22Rv1 (cell line): ENCODE measurements at regions not wholly inside any gene's neighbourhood (a gene's known extent, or its start where the extent isn't known, plus 50 kb on each side); places are given as distances from the start of the nearest gene placed in this dataset.

Source experiments
- CTCF ChIP-seq: fragments of 450-650 bp; IDR thresholded peaks from 2 replicates; pipeline ENCODE4 v1.5.1; 2017; ENCODE audit warnings: mild to moderate bottlenecking
- ZFX ChIP-seq: fragments of 450-650 bp; IDR thresholded peaks from 2 replicates; pipeline ENCODE4 v1.6.1; 2017; ENCODE audit warnings: antibody characterized with exemption, borderline replicate concordance

DNA sequence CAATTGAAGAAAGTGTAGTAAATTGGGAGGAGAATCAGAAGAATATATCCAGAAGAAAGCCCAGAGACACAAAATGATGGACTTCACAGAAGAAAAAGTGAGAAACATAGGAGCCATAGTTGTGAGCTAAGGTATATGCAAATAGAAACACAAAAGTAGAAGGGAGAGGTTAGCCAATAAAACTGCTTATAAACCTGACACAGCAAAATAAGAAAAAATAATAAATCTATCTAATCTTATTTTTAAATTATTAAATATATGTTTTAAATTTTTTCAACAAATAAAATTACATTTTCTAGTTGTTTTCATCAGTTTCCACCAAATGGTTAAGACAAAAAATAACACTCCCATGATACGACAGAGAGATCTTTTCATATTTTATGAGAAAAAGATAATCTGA, 903.5 kb downstream of the DNAJB9 start:
- no peak for TF ChIP-seq CTCF
- TF ChIP-seq ZFX = no peak
